H1 (cell line): ENCODE measurements at regions not wholly inside any gene's neighbourhood (a gene's known extent, or its start where the extent isn't known, plus 50 kb on each side); places are given as distances from the start of the nearest gene placed in this dataset.

Experiments used
- CTCF ChIA-PET: fragments of 300-600 bp; sonication (Branson Sonifier 250); formaldehyde crosslinking; loops from one replicate; lab custom pipeline; 2021; ENCODE audit not compliant: partially characterized antibody; lab: Charles Lee
- POLR2A ChIA-PET: fragments of 300-600 bp; sonication (Branson Sonifier 250); formaldehyde crosslinking; loops from one replicate; lab custom pipeline; 2021; ENCODE audit warnings: inconsistent platforms; ENCODE audit not compliant: partially characterized antibody; lab: Charles Lee
- DNase-seq, 2 experiments: peaks; one replicate each; pipeline versions ENCODE4 v3.0.0 to v3.0.0-alpha.2; 2010 to 2022; ENCODE audit warnings: low spot score in 2 of 2, low read depth in 1 of 2, mixed read lengths in 1 of 2
- FAIRE-seq: peaks from 2 replicates; lab custom pipeline; 2011; peaks lifted over from hg19 to GRCh38; lab: Jason Lieb, UNC
- H2AFZ ChIP-seq: 2 replicates; pipeline ENCODE4 v1.8.1; 2012; ENCODE audit warnings: low read length, inconsistent platforms
- H2AK5ac ChIP-seq: 2 replicates; pipeline ENCODE4 v1.6.1; 2013; ENCODE audit warnings: low read depth, low read length
- H2BK120ac ChIP-seq: replicated peaks from 2 replicates; pipeline ENCODE3; 2013; ENCODE audit warnings: low read depth, low read length, inconsistent platforms
- H2BK12ac ChIP-seq: 2 replicates; pipeline ENCODE4 v1.6.1; 2013; ENCODE audit warnings: low read depth, low read length
- H2BK15ac ChIP-seq: 2 replicates; pipeline ENCODE4 v1.6.1; 2013; ENCODE audit warnings: low read length
- H2BK20ac ChIP-seq: 2 replicates; pipeline ENCODE4 v1.6.1; 2013; ENCODE audit warnings: low read length
- H2BK5ac ChIP-seq: 2 replicates; pipeline ENCODE4 v1.6.1; 2013; ENCODE audit warnings: low read depth, low read length
- H3K14ac ChIP-seq: 2 replicates; pipeline ENCODE4 v1.6.1; 2013; ENCODE audit warnings: inconsistent platforms; ENCODE audit not compliant: insufficient read length
- H3K18ac ChIP-seq: 2 replicates; pipeline ENCODE4 v1.6.1; 2013; ENCODE audit warnings: low read length; ENCODE audit errors: extremely low read depth
- H3K23ac ChIP-seq: 2 replicates; pipeline ENCODE4 v1.6.1; 2013; ENCODE audit warnings: inconsistent platforms; ENCODE audit not compliant: insufficient read length
- H3K23me2 ChIP-seq: 2 replicates; pipeline ENCODE4 v1.6.1; 2013; ENCODE audit warnings: low read depth, low read length
- H3K27ac ChIP-seq: 2 replicates; pipeline ENCODE4 v1.6.1; 2011; ENCODE audit warnings: low read depth, low read length, inconsistent platforms
- H3K27me3 ChIP-seq, 4 experiments: replicated peaks in 1 of 4; 1 replicate in 1 of 4; 2 replicates in 3 of 4; pipeline versions ENCODE4 v1.6.1 to v1.8.1; 2011 to 2013; ENCODE audit warnings: low read length in 3 of 4, mild to moderate bottlenecking in 3 of 4, inconsistent platforms in 2 of 4, mixed read lengths in 2 of 4, moderate library complexity in 1 of 4; ENCODE audit not compliant: control insufficient read depth in 3 of 4, insufficient read depth in 3 of 4; ENCODE audit errors: extremely low read depth in 1 of 4
- H3K36me3 ChIP-seq, 4 experiments: 2 replicates each; pipeline versions ENCODE4 v1.6.1 to v1.8.1; 2011 to 2013; ENCODE audit warnings: mild to moderate bottlenecking in 4 of 4, low read length in 3 of 4, moderate library complexity in 2 of 4, control low read depth in 1 of 4, inconsistent platforms in 1 of 4; ENCODE audit not compliant: insufficient read depth in 4 of 4, control insufficient read depth in 2 of 4
- H3K4ac ChIP-seq: replicated peaks from 2 replicates; pipeline ENCODE3; 2013; ENCODE audit warnings: low read length, low read depth, mixed read lengths, inconsistent platforms; ENCODE audit not compliant: insufficient read length
- H3K4me1 ChIP-seq, 4 experiments: replicated peaks in 1 of 4; 1 replicate in 1 of 4; 2 replicates in 3 of 4; pipeline versions ENCODE4 v1.6.1 to v1.8.1; 2011 to 2013; ENCODE audit warnings: low read length in 3 of 4, inconsistent platforms in 2 of 4, mixed read lengths in 1 of 4; ENCODE audit not compliant: insufficient read depth in 4 of 4, control insufficient read depth in 3 of 4
- H3K4me2 ChIP-seq, 2 experiments: 2 replicates each; pipeline versions ENCODE4 v1.6.1 to v1.8.1; 2011 to 2013; ENCODE audit warnings: low read depth in 2 of 2, low read length in 2 of 2, control low read depth in 1 of 2, inconsistent platforms in 1 of 2, mild to moderate bottlenecking in 1 of 2; ENCODE audit not compliant: insufficient read depth in 1 of 2
- H3K4me3 ChIP-seq, 4 experiments: fragments of 200-600, 300-600 bp in 1 of 4; sonication (generic), shearing (Covaris generic), sonication (Bioruptor Twin) in 1 of 4; 2 replicates each; pipeline versions ENCODE4 v1.5.1 to v1.8.1; 2011 to 2016; ENCODE audit warnings: low read length in 4 of 4, low read depth in 3 of 4, control low read depth in 2 of 4, inconsistent platforms in 2 of 4, mild to moderate bottlenecking in 2 of 4, mixed read lengths in 1 of 4, moderate library complexity in 1 of 4; ENCODE audit not compliant: insufficient read depth in 2 of 4; ENCODE audit errors: extremely low read depth in 1 of 4
- H3K56ac ChIP-seq: replicated peaks from 2 replicates; pipeline ENCODE3; 2013; ENCODE audit warnings: low read depth, mild to moderate bottlenecking, mixed read lengths, low read length, inconsistent platforms; ENCODE audit not compliant: insufficient read length
- H3K79me1 ChIP-seq: 2 replicates; pipeline ENCODE4 v1.6.1; 2013; ENCODE audit warnings: low read depth, low read length, control low read depth
- H3K79me2 ChIP-seq, 2 experiments: 2 replicates each; pipeline versions ENCODE4 v1.6.1 to v1.8.1; 2012 to 2013; ENCODE audit warnings: low read length in 2 of 2, mild to moderate bottlenecking in 2 of 2, inconsistent platforms in 1 of 2; ENCODE audit not compliant: insufficient read depth in 2 of 2, control insufficient read depth in 1 of 2
- H3K9ac ChIP-seq, 4 experiments: replicated peaks in 1 of 4; 1 replicate in 1 of 4; 2 replicates in 3 of 4; pipeline versions ENCODE4 v1.6.1 to v1.8.1; 2011 to 2013; ENCODE audit warnings: low read depth in 3 of 4, low read length in 3 of 4, control low read depth in 2 of 4, mild to moderate bottlenecking in 2 of 4, moderate library complexity in 2 of 4, inconsistent platforms in 1 of 4; ENCODE audit errors: extremely low read depth in 1 of 4
- H3K9me3 ChIP-seq, 2 experiments: 2 replicates each; pipeline versions ENCODE4 v1.6.1 to v1.8.1; 2012 to 2013; ENCODE audit warnings: mild to moderate bottlenecking in 2 of 2, moderate library complexity in 2 of 2, control low read depth in 1 of 2, inconsistent platforms in 1 of 2, low read depth in 1 of 2, low read length in 1 of 2, mixed read lengths in 1 of 2; ENCODE audit not compliant: insufficient read depth in 2 of 2
- H4K20me1 ChIP-seq, 2 experiments: replicated peaks in 1 of 2; 2 replicates each; pipeline versions ENCODE3 to v1.8.1; 2011 to 2013; ENCODE audit warnings: inconsistent platforms in 2 of 2, low read length in 2 of 2, mild to moderate bottlenecking in 1 of 2; ENCODE audit not compliant: insufficient read depth in 2 of 2, control insufficient read depth in 1 of 2
- H4K5ac ChIP-seq: 2 replicates; pipeline ENCODE4 v1.6.1; 2013; ENCODE audit warnings: low read length, low read depth, mixed read lengths, inconsistent platforms; ENCODE audit not compliant: insufficient read length
- H4K8ac ChIP-seq: 2 replicates; pipeline ENCODE4 v1.8.0; 2013; ENCODE audit warnings: mild to moderate bottlenecking, moderate library complexity, low read length, inconsistent platforms; ENCODE audit not compliant: insufficient read depth; ENCODE audit errors: extremely low read depth
- H4K91ac ChIP-seq: replicated peaks from 2 replicates; pipeline ENCODE3; 2013; ENCODE audit warnings: low read length, mixed read lengths, inconsistent platforms; ENCODE audit not compliant: insufficient read length
- BACH1 ChIP-seq: IDR thresholded peaks from 2 replicates; pipeline ENCODE4 v1.6.1; 2012; ENCODE audit warnings: low read length, improper control_type of control experiment
- EP300 ChIP-seq, 2 experiments: IDR thresholded peaks; 1 replicate in 1 of 2; 2 replicates in 1 of 2; pipeline ENCODE4 v1.6.1; 2011 to 2012; ENCODE audit warnings: low read depth in 2 of 2, low read length in 2 of 2, mild to moderate bottlenecking in 2 of 2, borderline replicate concordance in 1 of 2, inconsistent platforms in 1 of 2, moderate library complexity in 1 of 2
- EZH2 ChIP-seq: fragments of 200-600 bp; sonication (generic); IDR thresholded peaks from 2 replicates; pipeline ENCODE4 v1.7.1; 2012; ENCODE audit warnings: low read depth, mild to moderate bottlenecking, moderate library complexity, low read length, inconsistent platforms; ENCODE audit not compliant: severe bottlenecking
- HDAC2 ChIP-seq, 2 experiments: fragments of 300-600 bp in 1 of 2; sonication (generic) in 1 of 2; IDR thresholded peaks; 2 replicates each; pipeline ENCODE4 v1.6.1; 2011 to 2012; ENCODE audit warnings: low read depth in 2 of 2, low read length in 2 of 2, mild to moderate bottlenecking in 2 of 2, moderate library complexity in 2 of 2, borderline replicate concordance in 1 of 2, inconsistent platforms in 1 of 2
- KDM4A ChIP-seq: IDR thresholded peaks from one replicate; pipeline ENCODE4 v1.7.1; 2012; ENCODE audit warnings: low read depth, mild to moderate bottlenecking, moderate library complexity, low read length, inconsistent platforms; ENCODE audit not compliant: severe bottlenecking
- PHF8 ChIP-seq: fragments of 200-600 bp; sonication (generic); conservative IDR thresholded peaks from 2 replicates; pipeline ENCODE4 v1.7.1; 2012; ENCODE audit warnings: low read depth, mild to moderate bottlenecking, inconsistent platforms, low read length, moderate library complexity
- SIN3A ChIP-seq, 2 experiments: IDR thresholded peaks in 1 of 2; conservative IDR thresholded peaks in 1 of 2; 2 replicates each; pipeline ENCODE4 v1.6.1; 2011 to 2012; ENCODE audit warnings: low read length in 2 of 2, improper control_type of control experiment in 1 of 2, low read depth in 1 of 2, mild to moderate bottlenecking in 1 of 2
- SIRT6 ChIP-seq: IDR thresholded peaks from one replicate; pipeline ENCODE4 v1.7.1; 2012; ENCODE audit warnings: low read length, inconsistent platforms
- SP4 ChIP-seq: IDR thresholded peaks from 2 replicates; pipeline ENCODE4 v1.6.1; 2012; ENCODE audit warnings: low read length, inconsistent platforms
- SRF ChIP-seq: IDR thresholded peaks from 2 replicates; pipeline ENCODE4 v1.6.1; 2011; ENCODE audit warnings: mild to moderate bottlenecking, low read depth, low read length, moderate library complexity
- TAF1 ChIP-seq: IDR thresholded peaks from 2 replicates; pipeline ENCODE4 v1.6.1; 2011; ENCODE audit warnings: mild to moderate bottlenecking, low read depth, low read length
- YY1 ChIP-seq: IDR thresholded peaks from 2 replicates; pipeline ENCODE4 v1.6.1; 2011; ENCODE audit warnings: low read depth, mild to moderate bottlenecking, low read length
- WGBS, 2 experiments: shearing (Covaris generic) in 1 of 2; methylation state at CpG; one replicate each; pipeline versions ENCODE4 v1.1.6 to v1.1.7; 2013 to 2015; ENCODE audit warnings: low lambda C conversion rate in 2 of 2, mixed read lengths in 2 of 2, inconsistent platforms in 1 of 2, low coverage in 1 of 2, missing lambda C conversion rate in 1 of 2; ENCODE audit not compliant: insufficient replicate concordance in 2 of 2, insufficient coverage in 1 of 2, insufficient read length in 1 of 2; ENCODE audit errors: extremely low coverage in 1 of 2, missing lambda C conversion rate in 1 of 2; 5-methylcytosine and 5-hydroxymethylcytosine counted together
- TF ChIP-seq, protein P1 (sequence below): IDR thresholded peaks from 2 replicates; pipeline ENCODE4 v1.6.1; 2011; ENCODE audit warnings: low read length, improper control_type of control experiment

DNA sequence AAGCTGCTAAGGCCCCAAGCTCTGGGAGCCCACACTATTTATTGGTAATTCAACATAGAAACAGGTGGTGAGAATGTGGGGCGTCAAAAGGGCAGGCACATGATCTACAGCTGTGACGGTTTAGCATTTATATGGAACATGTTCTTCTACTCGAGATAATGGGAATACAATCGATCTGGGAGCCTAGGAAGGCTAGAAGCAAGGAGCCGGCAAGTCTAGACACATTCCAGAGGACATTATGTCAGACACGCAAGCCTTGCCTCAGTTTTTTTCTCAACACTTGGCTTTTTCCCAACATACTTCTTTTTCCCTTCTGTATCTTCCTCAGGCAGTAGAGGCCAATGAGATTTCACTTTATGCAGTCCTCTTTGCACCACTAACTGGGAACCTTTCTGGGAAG lies 315.7 kb upstream of the SLITRK5 start:
- Histone ChIP-seq H3K36me3 (no peaks in the 10 kb centered on the region), H3K9me3 (peaks cover 3 to 4% of the 10 kb centered on the region in 2 experiments; a peak in 1 of 4 replicates), H3K27ac (no peak overlapping the region), H3K9ac (no peak overlapping the region), H2BK15ac (no peak overlapping the region), H3K18ac (no peak overlapping the region), H3K56ac (no peak overlapping the region), H4K8ac (no peak overlapping the region), H3K23ac (no peak overlapping the region), H3K79me2 (no peaks in the 10 kb centered on the region), H2BK12ac (no peak overlapping the region), H3K23me2 (no peaks in the 10 kb centered on the region), H3K4me2 (no peak overlapping the region), H2BK120ac (no peak overlapping the region), H2BK20ac (no peak overlapping the region), H2AK5ac (no peak overlapping the region), H3K27me3 (no peaks in the 10 kb centered on the region), H3K4me3 (no peak overlapping the region), H4K5ac (no peak overlapping the region), H3K79me1 (no peaks in the 10 kb centered on the region), H4K91ac (no peak overlapping the region), H3K4me1 (no peaks in the 10 kb centered on the region), H2BK5ac (no peak overlapping the region), H3K4ac (no peak overlapping the region), H2AFZ (no peak overlapping the region), H3K14ac (no peak overlapping the region), H4K20me1 (no peaks in the 10 kb centered on the region)
- TF ChIP-seq BACH1 (no peak), EP300 (IDR thresholded peaks at IDR 0.05; ENCODE audit: borderline replicate concordance in 1 of 2, low read depth in 2 of 2, low read length in 2 of 2) (no peak), YY1 (no peak), TAF1 (no peak), SIRT6 (no peak), SP4 (no peak), SIN3A (conservative IDR thresholded peaks at IDR 0.05 in 1 of 2, IDR thresholded peaks at IDR 0.05 in 1 of 2; ENCODE audit: low read depth in 1 of 2, low read length in 2 of 2) (no peak), KDM4A (no peak), HDAC2 (IDR thresholded peaks at IDR 0.05; ENCODE audit: borderline replicate concordance in 1 of 2, low read depth in 2 of 2, low read length in 2 of 2) (no peak), PHF8 (no peak), SRF (no peak), EZH2 (no peak)
- TF ChIP-seq, protein P1, sequence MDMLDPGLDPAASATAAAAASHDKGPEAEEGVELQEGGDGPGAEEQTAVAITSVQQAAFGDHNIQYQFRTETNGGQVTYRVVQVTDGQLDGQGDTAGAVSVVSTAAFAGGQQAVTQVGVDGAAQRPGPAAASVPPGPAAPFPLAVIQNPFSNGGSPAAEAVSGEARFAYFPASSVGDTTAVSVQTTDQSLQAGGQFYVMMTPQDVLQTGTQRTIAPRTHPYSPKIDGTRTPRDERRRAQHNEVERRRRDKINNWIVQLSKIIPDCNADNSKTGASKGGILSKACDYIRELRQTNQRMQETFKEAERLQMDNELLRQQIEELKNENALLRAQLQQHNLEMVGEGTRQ, result no peak
- DNase-seq, result no peak
- no peak for FAIRE-seq
- 78% methylated on average over 6 of the region's 6 CpGs; no CpG with 5 or more reads in 1 of the 2 experiments for WGBS, 2 experiments
- ChIA-PET CTCF (no interaction called here), POLR2A (no interaction called here)
